WTC11 (cell line): ENCODE measurements at regions not wholly inside any gene's neighbourhood (a gene's known extent, or its start where the extent isn't known, plus 50 kb on each side); places are given as distances from the start of the nearest gene placed in this dataset.

ENCODE experiments used
- ATF1 ChIP-seq: sonication (generic); formaldehyde crosslinking; IDR thresholded peaks from 2 replicates; pipeline ENCODE4 v1.8.1; 2023; ENCODE audit warnings: mild to moderate bottlenecking, moderate library complexity, missing genetic modification reagents
- NR2C2 ChIP-seq: sonication (generic); formaldehyde crosslinking; IDR thresholded peaks from 2 replicates; pipeline ENCODE4 v1.8.0; 2022; ENCODE audit warnings: mild to moderate bottlenecking, missing genetic modification reagents
- ZBTB43 ChIP-seq: sonication (generic); formaldehyde crosslinking; IDR thresholded peaks from 2 replicates; pipeline ENCODE4 v1.8.1; 2023; ENCODE audit warnings: mild to moderate bottlenecking, missing genetic modification reagents
- TF ChIP-seq, protein P1 (sequence below): sonication (generic); formaldehyde crosslinking; IDR thresholded peaks from 2 replicates; pipeline ENCODE4 v1.8.1; 2023; ENCODE audit warnings: mild to moderate bottlenecking, moderate library complexity, missing genetic modification reagents
- TF ChIP-seq, protein P2 (sequence below): fragments of 200-600 bp; IDR thresholded peaks from 2 replicates; pipeline ENCODE4 v1.8.0; 2022; ENCODE audit warnings: antibody characterized with exemption
- TF ChIP-seq, protein P3 (sequence below): sonication (generic); formaldehyde crosslinking; IDR thresholded peaks from 2 replicates; pipeline ENCODE4 v1.8.1; 2023; ENCODE audit warnings: mild to moderate bottlenecking, missing genetic modification reagents, moderate library complexity

DNA sequence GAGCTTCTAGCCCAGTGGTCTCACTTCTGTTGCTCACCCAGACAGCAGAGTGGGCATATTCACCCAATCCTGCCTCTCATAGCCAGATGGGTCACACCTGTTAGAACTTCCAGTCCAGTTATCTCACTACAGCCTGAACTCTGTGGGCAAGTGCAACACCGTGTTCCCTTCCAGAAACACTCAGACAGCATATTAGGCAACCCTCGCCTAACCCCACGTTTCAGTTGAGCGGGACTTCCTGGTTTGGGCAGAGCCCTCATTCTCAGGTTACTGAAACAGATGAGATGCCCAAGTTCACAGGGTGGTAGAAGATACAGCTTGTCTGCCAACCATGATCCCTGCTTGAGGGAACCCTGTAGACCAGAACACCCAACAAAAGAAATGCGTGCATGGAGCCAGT lies 538.2 kb downstream of the CYLC2 start:
- TF ChIP-seq, protein P1, sequence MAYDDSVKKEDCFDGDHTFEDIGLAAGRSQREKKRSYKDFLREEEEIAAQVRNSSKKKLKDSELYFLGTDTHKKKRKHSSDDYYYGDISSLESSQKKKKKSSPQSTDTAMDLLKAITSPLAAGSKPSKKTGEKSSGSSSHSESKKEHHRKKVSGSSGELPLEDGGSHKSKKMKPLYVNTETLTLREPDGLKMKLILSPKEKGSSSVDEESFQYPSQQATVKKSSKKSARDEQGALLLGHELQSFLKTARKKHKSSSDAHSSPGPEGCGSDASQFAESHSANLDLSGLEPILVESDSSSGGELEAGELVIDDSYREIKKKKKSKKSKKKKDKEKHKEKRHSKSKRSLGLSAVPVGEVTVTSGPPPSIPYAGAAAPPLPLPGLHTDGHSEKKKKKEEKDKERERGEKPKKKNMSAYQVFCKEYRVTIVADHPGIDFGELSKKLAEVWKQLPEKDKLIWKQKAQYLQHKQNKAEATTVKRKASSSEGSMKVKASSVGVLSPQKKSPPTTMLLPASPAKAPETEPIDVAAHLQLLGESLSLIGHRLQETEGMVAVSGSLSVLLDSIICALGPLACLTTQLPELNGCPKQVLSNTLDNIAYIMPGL (CRISPR knock-in tag), result no peak
- TF ChIP-seq, protein P2, sequence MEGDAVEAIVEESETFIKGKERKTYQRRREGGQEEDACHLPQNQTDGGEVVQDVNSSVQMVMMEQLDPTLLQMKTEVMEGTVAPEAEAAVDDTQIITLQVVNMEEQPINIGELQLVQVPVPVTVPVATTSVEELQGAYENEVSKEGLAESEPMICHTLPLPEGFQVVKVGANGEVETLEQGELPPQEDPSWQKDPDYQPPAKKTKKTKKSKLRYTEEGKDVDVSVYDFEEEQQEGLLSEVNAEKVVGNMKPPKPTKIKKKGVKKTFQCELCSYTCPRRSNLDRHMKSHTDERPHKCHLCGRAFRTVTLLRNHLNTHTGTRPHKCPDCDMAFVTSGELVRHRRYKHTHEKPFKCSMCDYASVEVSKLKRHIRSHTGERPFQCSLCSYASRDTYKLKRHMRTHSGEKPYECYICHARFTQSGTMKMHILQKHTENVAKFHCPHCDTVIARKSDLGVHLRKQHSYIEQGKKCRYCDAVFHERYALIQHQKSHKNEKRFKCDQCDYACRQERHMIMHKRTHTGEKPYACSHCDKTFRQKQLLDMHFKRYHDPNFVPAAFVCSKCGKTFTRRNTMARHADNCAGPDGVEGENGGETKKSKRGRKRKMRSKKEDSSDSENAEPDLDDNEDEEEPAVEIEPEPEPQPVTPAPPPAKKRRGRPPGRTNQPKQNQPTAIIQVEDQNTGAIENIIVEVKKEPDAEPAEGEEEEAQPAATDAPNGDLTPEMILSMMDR, result no peak
- TF ChIP-seq ATF1 (CRISPR knock-in tag) (no peak), ZBTB43 (CRISPR knock-in tag) (no peak), NR2C2 (no peak)
- TF ChIP-seq, protein P3, sequence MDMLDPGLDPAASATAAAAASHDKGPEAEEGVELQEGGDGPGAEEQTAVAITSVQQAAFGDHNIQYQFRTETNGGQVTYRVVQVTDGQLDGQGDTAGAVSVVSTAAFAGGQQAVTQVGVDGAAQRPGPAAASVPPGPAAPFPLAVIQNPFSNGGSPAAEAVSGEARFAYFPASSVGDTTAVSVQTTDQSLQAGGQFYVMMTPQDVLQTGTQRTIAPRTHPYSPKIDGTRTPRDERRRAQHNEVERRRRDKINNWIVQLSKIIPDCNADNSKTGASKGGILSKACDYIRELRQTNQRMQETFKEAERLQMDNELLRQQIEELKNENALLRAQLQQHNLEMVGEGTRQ (CRISPR knock-in tag), result no peak
